HepG2 (cell line): ENCODE measurements at regions not wholly inside any gene's neighbourhood (a gene's known extent, or its start where the extent isn't known, plus 50 kb on each side); places are given as distances from the start of the nearest gene placed in this dataset.

Experiments
- ATAC-seq: fragments of 200-7000 bp; cut with Tn5 transposase; 3 replicates; pipeline ENCODE4 v1.9.1; 2020; ENCODE audit warnings: mild to moderate bottlenecking, moderate library complexity
- BruUV-seq: library from RNA; stranded (reverse); fragments of 400-500 nt; replicated peaks from 2 replicates; lab custom pipeline; 2021; lab: Mats Ljungman, UMichigan
- CTCF ChIA-PET: fragments of 300-600 bp; formaldehyde crosslinking; extraction: SDS; loops from one replicate; lab custom pipeline; 2021; ENCODE audit warnings: low total read pairs, inconsistent platforms, low intra/inter-chr PET ratio; lab: Yijun Ruan, JAX
- POLR2A ChIA-PET: fragments of 350-600 bp; sonication (Branson Sonifier 250); formaldehyde crosslinking; loops from one replicate; lab custom pipeline; 2020; ENCODE audit warnings: antibody characterized with exemption, inconsistent platforms; lab: Yijun Ruan, JAX
- DNase-seq: peaks from one replicate; pipeline ENCODE4 v3.0.0-alpha.2; 2015; ENCODE audit warnings: low spot score
- FAIRE-seq: peaks from 3 replicates; lab custom pipeline; 2011; peaks lifted over from hg19 to GRCh38; lab: Jason Lieb, UNC
- H2AFZ ChIP-seq: one replicate; pipeline ENCODE4 v1.6.1; 2011; ENCODE audit warnings: low read length, inconsistent platforms
- H3K27ac ChIP-seq: fragments of 300-600 bp; 3 replicates; pipeline ENCODE4 v1.8.0; 2011; ENCODE audit warnings: mixed run types, mild to moderate bottlenecking, mixed read lengths, low read length, inconsistent platforms; ENCODE audit not compliant: insufficient read depth; ENCODE audit errors: extremely low read length
- H3K27me3 ChIP-seq, 2 experiments: fragments of 200-600 bp in 1 of 2; 2 replicates in 1 of 2; 3 replicates in 1 of 2; pipeline versions ENCODE4 v1.6.0 to v1.8.0; 2011; ENCODE audit warnings: low read length in 2 of 2, mild to moderate bottlenecking in 2 of 2, moderate library complexity in 2 of 2, inconsistent platforms in 1 of 2; ENCODE audit not compliant: insufficient read depth in 2 of 2, control insufficient read depth in 1 of 2
- H3K36me3 ChIP-seq, 2 experiments: fragments of 200-600 bp in 1 of 2; replicated peaks in 1 of 2; 2 replicates in 1 of 2; 3 replicates in 1 of 2; pipeline versions ENCODE4 v1.5.1 to v1.8.0; 2011; ENCODE audit warnings: low read length in 2 of 2, inconsistent platforms in 1 of 2; ENCODE audit not compliant: insufficient read depth in 2 of 2, control insufficient read depth in 1 of 2
- H3K4me1 ChIP-seq: 2 replicates; pipeline ENCODE4 v1.5.1; 2012; ENCODE audit warnings: low read length, inconsistent platforms; ENCODE audit not compliant: insufficient read depth
- H3K4me2 ChIP-seq: 2 replicates; pipeline ENCODE4 v1.6.0; 2011; ENCODE audit warnings: low read depth, low read length, inconsistent platforms
- H3K4me3 ChIP-seq, 3 experiments: fragments of 200-600 bp in 1 of 3; sonication (generic), shearing (Covaris generic) in 1 of 3; replicated peaks in 1 of 3; 2 replicates each; pipeline ENCODE4 v1.5.1; 2011 to 2016; ENCODE audit warnings: low read length in 3 of 3, inconsistent platforms in 2 of 3, low read depth in 2 of 3, mild to moderate bottlenecking in 2 of 3, control low read depth in 1 of 3, mixed read lengths in 1 of 3; ENCODE audit not compliant: insufficient read depth in 1 of 3
- H3K79me2 ChIP-seq: one replicate; pipeline ENCODE4 v1.6.1; 2011; ENCODE audit warnings: low read length, inconsistent platforms; ENCODE audit not compliant: insufficient read depth
- H3K9ac ChIP-seq: 2 replicates; pipeline ENCODE4 v1.6.0; 2011; ENCODE audit warnings: mild to moderate bottlenecking, low read depth, low read length, inconsistent platforms; ENCODE audit not compliant: insufficient read depth
- H3K9me3 ChIP-seq: 2 replicates; pipeline ENCODE4 v1.5.1; 2012; ENCODE audit warnings: mild to moderate bottlenecking, low read length
- H4K20me1 ChIP-seq: 2 replicates; pipeline ENCODE4 v1.6.0; 2011; ENCODE audit warnings: inconsistent platforms, mild to moderate bottlenecking, low read length, moderate library complexity; ENCODE audit not compliant: insufficient read depth
- HNF4A ChIP-seq: sonication (generic); formaldehyde crosslinking; IDR thresholded peaks from 2 replicates; pipeline ENCODE4 v1.4.0; 2020; ENCODE audit warnings: missing genetic modification reagents
- MTA3 ChIP-seq: sonication (generic); formaldehyde crosslinking; IDR thresholded peaks from 2 replicates; pipeline ENCODE4 v1.4.0; 2020; ENCODE audit warnings: missing genetic modification reagents
- PCBP2 ChIP-seq: fragments of 200-400 bp; formaldehyde crosslinking; optimal IDR thresholded peaks from 2 replicates; pipeline ENCODE3; 2018; ENCODE audit warnings: low read length, low read depth; ENCODE audit not compliant: poor library complexity, severe bottlenecking
- REL ChIP-seq: sonication (generic); formaldehyde crosslinking; conservative IDR thresholded peaks from 2 replicates; pipeline ENCODE4 v1.8.0; 2022; ENCODE audit warnings: mild to moderate bottlenecking, missing genetic modification reagents, moderate library complexity
- SP5 ChIP-seq: IDR thresholded peaks from 2 replicates; pipeline ENCODE4 v1.6.1; 2016; ENCODE audit warnings: low read depth, borderline replicate concordance
- TGIF2 ChIP-seq: IDR thresholded peaks from 2 replicates; pipeline ENCODE4 v1.6.1; 2016; ENCODE audit warnings: control low read depth, missing compliant biosample characterization
- THAP11 ChIP-seq: IDR thresholded peaks from 2 replicates; pipeline ENCODE4 v1.6.1; 2016; ENCODE audit warnings: missing biosample characterization, missing genetic modification reagents
- XRCC5 ChIP-seq: fragments of 200-400 bp; formaldehyde crosslinking; optimal IDR thresholded peaks from 2 replicates; pipeline ENCODE3; 2017; ENCODE audit warnings: mild to moderate bottlenecking, low read length
- ZFP1 ChIP-seq: IDR thresholded peaks from 2 replicates; pipeline ENCODE4 v1.6.1; 2016
- ZFP62 ChIP-seq: sonication (generic); formaldehyde crosslinking; IDR thresholded peaks from 2 replicates; pipeline ENCODE4 v1.4.0; 2020; ENCODE audit warnings: missing genetic modification reagents
- ZFY ChIP-seq: sonication (generic); formaldehyde crosslinking; IDR thresholded peaks from 2 replicates; pipeline ENCODE4 v1.4.0; 2020; ENCODE audit warnings: missing genetic modification reagents
- ZNF234 ChIP-seq: sonication (generic); formaldehyde crosslinking; conservative IDR thresholded peaks from 2 replicates; pipeline ENCODE4 v1.5.1; 2020; ENCODE audit warnings: mild to moderate bottlenecking, missing genetic modification reagents
- ZNF30 ChIP-seq: sonication (generic); formaldehyde crosslinking; IDR thresholded peaks from 2 replicates; pipeline ENCODE4 v1.5.0; 2020; ENCODE audit warnings: mild to moderate bottlenecking, missing genetic modification reagents
- ZNF720 ChIP-seq: sonication (generic); formaldehyde crosslinking; IDR thresholded peaks from 2 replicates; pipeline ENCODE4 v1.4.0; 2020; ENCODE audit warnings: missing genetic modification reagents
- WGBS: methylation state at CpG from one replicate; pipeline ENCODE4 v1.1.6; 2017; ENCODE audit warnings: low lambda C conversion rate; 5-methylcytosine and 5-hydroxymethylcytosine counted together
- in situ Hi-C: cut with HindIII; loops from 2 replicates; pipeline ENCODE4 v1.10.0; 2017; ENCODE audit warnings: low pct_unique_long_range_greater_than_20kb; ENCODE audit not compliant: extremely low pct_ligation_motif_present
- intact Hi-C: fragments of 100-400 bp; cut with micrococcal nuclease; formaldehyde crosslinking; loops from one replicate; pipeline ENCODE4 v1.10.0; 2022; ENCODE audit not compliant: unreplicated experiment
- TF ChIP-seq, protein P1 (sequence below): sonication (generic); formaldehyde crosslinking; IDR thresholded peaks from 2 replicates; pipeline ENCODE4 v1.5.1; 2020; ENCODE audit warnings: mild to moderate bottlenecking, missing genetic modification reagents, moderate library complexity
- TF ChIP-seq, protein P2 (sequence below): sonication (generic); formaldehyde crosslinking; IDR thresholded peaks from 2 replicates; pipeline ENCODE4 v1.5.0; 2020; ENCODE audit warnings: mild to moderate bottlenecking, missing genetic modification reagents, moderate library complexity

- ATAC-seq, result peak; percentile 79
Measured at GRCh38 chr2:181738563-181738962, 58.2 kb upstream of the NEUROD1 start.

DNA sequence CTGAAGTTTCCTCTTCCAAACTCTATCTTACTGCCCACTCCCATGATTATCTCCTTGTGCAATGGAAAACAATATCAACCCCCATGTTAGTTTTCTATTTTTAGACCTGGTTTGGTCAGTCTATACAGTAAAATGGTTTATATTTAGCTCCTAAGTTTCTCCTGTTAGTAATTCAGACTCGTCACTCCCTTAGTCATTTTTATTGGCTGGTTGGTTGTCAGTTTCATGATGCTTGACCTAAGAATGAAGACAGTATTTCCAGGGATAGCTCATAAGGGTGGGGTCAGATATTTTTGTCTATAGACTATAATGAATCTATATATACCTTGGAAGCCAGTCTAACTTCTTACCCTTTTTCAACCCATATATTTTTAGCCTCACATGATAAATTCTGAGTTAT lies 61.4 kb upstream of the NEUROD1 start:
- Histone ChIP-seq H3K4me1 (peaks cover 10% of the 10 kb centered on the region), H3K9ac (no peak overlapping the region), H3K27me3 (no peaks in the 10 kb centered on the region), H3K36me3 (no peaks in the 10 kb centered on the region), H2AFZ (no peak overlapping the region), H3K4me2 (no peak overlapping the region), H3K4me3 (no peak overlapping the region), H3K79me2 (no peaks in the 10 kb centered on the region), H3K27ac (no peak overlapping the region), H3K9me3 (no peaks in the 10 kb centered on the region), H4K20me1 (no peaks in the 10 kb centered on the region)
- BruUV-seq, result no TSS peak
- ChIA-PET POLR2A (no interaction called here), CTCF (interaction anchor here (4.0 kb wide), 1 partner anchor 336 kb away, joined by 50 read pairs; no protein-coding TSS in a partner anchor)
- intact Hi-C loops (loop anchor here (5.0 kb wide), 2 partner anchors 71 to 911 kb away; no protein-coding TSS in a partner anchor), in situ Hi-C loops (loop anchor here (5.0 kb wide), 1 partner anchor 336 kb away; no protein-coding TSS in a partner anchor)
- no peak for ATAC-seq
- no peak for FAIRE-seq
- no peak for DNase-seq
- WGBS, result 2% methylated on average over 1 of the region's 1 CpG
- TF ChIP-seq PCBP2, result no peak
- no peak for TF ChIP-seq ZFP1
- TF ChIP-seq ZNF234 (CRISPR knock-in tag), result no peak
- TF ChIP-seq, protein P1, sequence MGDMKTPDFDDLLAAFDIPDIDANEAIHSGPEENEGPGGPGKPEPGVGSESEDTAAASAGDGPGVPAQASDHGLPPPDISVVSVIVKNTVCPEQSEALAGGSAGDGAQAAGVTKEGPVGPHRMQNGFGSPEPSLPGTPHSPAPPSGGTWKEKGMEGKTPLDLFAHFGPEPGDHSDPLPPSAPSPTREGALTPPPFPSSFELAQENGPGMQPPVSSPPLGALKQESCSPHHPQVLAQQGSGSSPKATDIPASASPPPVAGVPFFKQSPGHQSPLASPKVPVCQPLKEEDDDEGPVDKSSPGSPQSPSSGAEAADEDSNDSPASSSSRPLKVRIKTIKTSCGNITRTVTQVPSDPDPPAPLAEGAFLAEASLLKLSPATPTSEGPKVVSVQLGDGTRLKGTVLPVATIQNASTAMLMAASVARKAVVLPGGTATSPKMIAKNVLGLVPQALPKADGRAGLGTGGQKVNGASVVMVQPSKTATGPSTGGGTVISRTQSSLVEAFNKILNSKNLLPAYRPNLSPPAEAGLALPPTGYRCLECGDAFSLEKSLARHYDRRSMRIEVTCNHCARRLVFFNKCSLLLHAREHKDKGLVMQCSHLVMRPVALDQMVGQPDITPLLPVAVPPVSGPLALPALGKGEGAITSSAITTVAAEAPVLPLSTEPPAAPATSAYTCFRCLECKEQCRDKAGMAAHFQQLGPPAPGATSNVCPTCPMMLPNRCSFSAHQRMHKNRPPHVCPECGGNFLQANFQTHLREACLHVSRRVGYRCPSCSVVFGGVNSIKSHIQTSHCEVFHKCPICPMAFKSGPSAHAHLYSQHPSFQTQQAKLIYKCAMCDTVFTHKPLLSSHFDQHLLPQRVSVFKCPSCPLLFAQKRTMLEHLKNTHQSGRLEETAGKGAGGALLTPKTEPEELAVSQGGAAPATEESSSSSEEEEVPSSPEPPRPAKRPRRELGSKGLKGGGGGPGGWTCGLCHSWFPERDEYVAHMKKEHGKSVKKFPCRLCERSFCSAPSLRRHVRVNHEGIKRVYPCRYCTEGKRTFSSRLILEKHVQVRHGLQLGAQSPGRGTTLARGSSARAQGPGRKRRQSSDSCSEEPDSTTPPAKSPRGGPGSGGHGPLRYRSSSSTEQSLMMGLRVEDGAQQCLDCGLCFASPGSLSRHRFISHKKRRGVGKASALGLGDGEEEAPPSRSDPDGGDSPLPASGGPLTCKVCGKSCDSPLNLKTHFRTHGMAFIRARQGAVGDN (CRISPR knock-in tag), result no peak
- no peak for TF ChIP-seq MTA3 (CRISPR knock-in tag)
- TF ChIP-seq REL (CRISPR knock-in tag), result no peak
- TF ChIP-seq ZFY (CRISPR knock-in tag), result no peak
- no peak for TF ChIP-seq ZNF720 (CRISPR knock-in tag)
- no peak for TF ChIP-seq THAP11 (CRISPR knock-in tag)
- TF ChIP-seq ZFP62 (CRISPR knock-in tag), result no peak

More at GRCh38 chr2:181738563-181738962, 58.2 kb upstream of the NEUROD1 start:
- intact Hi-C loops (loop anchor here (1.0 kb wide), 2 partner anchors 216 to 339 kb away; no protein-coding TSS in a partner anchor), in situ Hi-C loops (no loop called here)
- TF ChIP-seq, protein P2, sequence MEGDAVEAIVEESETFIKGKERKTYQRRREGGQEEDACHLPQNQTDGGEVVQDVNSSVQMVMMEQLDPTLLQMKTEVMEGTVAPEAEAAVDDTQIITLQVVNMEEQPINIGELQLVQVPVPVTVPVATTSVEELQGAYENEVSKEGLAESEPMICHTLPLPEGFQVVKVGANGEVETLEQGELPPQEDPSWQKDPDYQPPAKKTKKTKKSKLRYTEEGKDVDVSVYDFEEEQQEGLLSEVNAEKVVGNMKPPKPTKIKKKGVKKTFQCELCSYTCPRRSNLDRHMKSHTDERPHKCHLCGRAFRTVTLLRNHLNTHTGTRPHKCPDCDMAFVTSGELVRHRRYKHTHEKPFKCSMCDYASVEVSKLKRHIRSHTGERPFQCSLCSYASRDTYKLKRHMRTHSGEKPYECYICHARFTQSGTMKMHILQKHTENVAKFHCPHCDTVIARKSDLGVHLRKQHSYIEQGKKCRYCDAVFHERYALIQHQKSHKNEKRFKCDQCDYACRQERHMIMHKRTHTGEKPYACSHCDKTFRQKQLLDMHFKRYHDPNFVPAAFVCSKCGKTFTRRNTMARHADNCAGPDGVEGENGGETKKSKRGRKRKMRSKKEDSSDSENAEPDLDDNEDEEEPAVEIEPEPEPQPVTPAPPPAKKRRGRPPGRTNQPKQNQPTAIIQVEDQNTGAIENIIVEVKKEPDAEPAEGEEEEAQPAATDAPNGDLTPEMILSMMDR (CRISPR knock-in tag), result peak; percentile 10; the same call in 1 of the 2 replicates
- peak; percentile 15; the same call in 1 of the 2 replicates for TF ChIP-seq HNF4A (CRISPR knock-in tag)
- no peak for TF ChIP-seq ZNF30 (CRISPR knock-in tag)
- no peak for TF ChIP-seq TGIF2 (CRISPR knock-in tag)
- TF ChIP-seq SP5, result no peak
- TF ChIP-seq XRCC5, result no peak
- no peak overlapping the region for H3K27ac ChIP-seq
- no peak overlapping the region for H3K4me2 ChIP-seq
- ChIA-PET CTCF (interaction anchor here (1.0 to 1.3 kb wide), 2 partner anchors 165 to 215 kb away, joined by 3 to 4 read pairs; no protein-coding TSS in a partner anchor), POLR2A (no interaction called here)
- H2AFZ ChIP-seq, result no peak overlapping the region
- H3K9ac ChIP-seq, result no peak overlapping the region
- no peak overlapping the region for H3K4me3 ChIP-seq
- H3K36me3 ChIP-seq, result no peaks in the 10 kb centered on the region
- peaks cover 10% of the 10 kb centered on the region for H3K4me1 ChIP-seq
- FAIRE-seq, result no peak
- no peaks in the 10 kb centered on the region for H3K79me2 ChIP-seq
- no peak for DNase-seq
- no peaks in the 10 kb centered on the region for H3K27me3 ChIP-seq
- no peaks in the 10 kb centered on the region for H4K20me1 ChIP-seq
- BruUV-seq, result no TSS peak
- 33% methylated on average over 4 of the region's 4 CpGs for WGBS
- no peaks in the 10 kb centered on the region for H3K9me3 ChIP-seq
